OCI-LY1 (cell line): ENCODE measurements at regions not wholly inside any gene's neighbourhood (a gene's known extent, or its start where the extent isn't known, plus 50 kb on each side); places are given as distances from the start of the nearest gene placed in this dataset.

ENCODE experiments used
- EZH2 ChIP-seq: fragments of 200-600 bp; sonication (generic), shearing (Covaris generic); IDR thresholded peaks from 2 replicates; pipeline ENCODE4 v1.8.0; 2017; ENCODE audit warnings: borderline replicate concordance, mixed run types, mild to moderate bottlenecking, antibody characterized with exemption, low read length, moderate library complexity, mixed read lengths
- TF ChIP-seq, protein P1 (sequence below): fragments of 200-600 bp; sonication (generic), shearing (Covaris generic); IDR thresholded peaks from 2 replicates; pipeline ENCODE4 v1.5.1; 2017; ENCODE audit warnings: mild to moderate bottlenecking, antibody characterized with exemption, low read length, moderate library complexity, mixed read lengths

- TF ChIP-seq, protein P1, sequence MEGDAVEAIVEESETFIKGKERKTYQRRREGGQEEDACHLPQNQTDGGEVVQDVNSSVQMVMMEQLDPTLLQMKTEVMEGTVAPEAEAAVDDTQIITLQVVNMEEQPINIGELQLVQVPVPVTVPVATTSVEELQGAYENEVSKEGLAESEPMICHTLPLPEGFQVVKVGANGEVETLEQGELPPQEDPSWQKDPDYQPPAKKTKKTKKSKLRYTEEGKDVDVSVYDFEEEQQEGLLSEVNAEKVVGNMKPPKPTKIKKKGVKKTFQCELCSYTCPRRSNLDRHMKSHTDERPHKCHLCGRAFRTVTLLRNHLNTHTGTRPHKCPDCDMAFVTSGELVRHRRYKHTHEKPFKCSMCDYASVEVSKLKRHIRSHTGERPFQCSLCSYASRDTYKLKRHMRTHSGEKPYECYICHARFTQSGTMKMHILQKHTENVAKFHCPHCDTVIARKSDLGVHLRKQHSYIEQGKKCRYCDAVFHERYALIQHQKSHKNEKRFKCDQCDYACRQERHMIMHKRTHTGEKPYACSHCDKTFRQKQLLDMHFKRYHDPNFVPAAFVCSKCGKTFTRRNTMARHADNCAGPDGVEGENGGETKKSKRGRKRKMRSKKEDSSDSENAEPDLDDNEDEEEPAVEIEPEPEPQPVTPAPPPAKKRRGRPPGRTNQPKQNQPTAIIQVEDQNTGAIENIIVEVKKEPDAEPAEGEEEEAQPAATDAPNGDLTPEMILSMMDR: no peak
- no peak for TF ChIP-seq EZH2
Observed at GRCh38 chr10:21281765-21282484, 243.6 kb downstream of the SKIDA1 start.
